GM04503 (cell line): ENCODE measurements at regions not wholly inside any gene's neighbourhood (a gene's known extent, or its start where the extent isn't known, plus 50 kb on each side); places are given as distances from the start of the nearest gene placed in this dataset.

Experiments
- DNase-seq: peaks from one replicate; pipeline ENCODE4 v3.0.0-alpha.2; 2012; ENCODE audit warnings: low read depth

DNA sequence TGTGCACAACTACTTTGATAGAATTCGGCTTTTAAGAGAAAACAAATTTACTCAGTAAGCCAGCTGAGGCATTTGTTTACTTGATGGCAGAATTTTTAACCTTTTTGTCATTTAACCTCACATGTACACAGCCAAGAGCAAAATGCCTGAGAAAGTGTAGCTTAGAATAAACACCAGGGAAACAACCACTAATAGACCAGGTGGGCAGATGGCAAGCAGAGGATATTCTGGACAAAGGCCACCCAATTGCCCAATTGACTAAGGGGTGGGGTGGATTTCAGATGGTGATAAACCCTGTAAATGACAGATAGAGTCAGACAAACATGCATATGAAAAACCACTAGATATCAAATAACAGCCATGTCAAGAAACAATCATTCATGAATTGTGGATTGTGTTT is 190.7 kb upstream of the FBXL4 start:
- DNase-seq = no peak

DNA sequence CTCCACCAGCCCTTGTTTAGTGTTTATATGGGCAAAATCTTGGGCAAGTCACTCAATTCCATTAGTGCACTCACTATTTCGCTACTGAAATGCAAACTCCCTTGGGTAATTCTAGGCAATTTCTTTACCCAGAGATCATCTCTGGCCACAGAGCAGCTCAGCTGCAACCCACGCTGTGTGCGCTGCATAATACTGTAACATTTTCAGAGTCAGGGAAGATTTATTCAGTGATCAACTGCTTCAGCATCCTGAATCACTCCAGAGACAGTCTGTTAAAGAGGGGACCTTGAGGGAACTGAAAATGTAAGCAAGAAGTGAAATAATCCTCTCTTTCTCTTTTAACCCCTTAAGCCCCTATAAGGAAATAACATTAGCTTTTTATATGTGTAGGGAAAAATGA is 189.6 kb upstream of the FBXL4 start:
- no peak for DNase-seq

- DNase-seq = no peak
Measured at GRCh38 chr6:99136488-99136887, 188.7 kb upstream of the FBXL4 start.

DNA sequence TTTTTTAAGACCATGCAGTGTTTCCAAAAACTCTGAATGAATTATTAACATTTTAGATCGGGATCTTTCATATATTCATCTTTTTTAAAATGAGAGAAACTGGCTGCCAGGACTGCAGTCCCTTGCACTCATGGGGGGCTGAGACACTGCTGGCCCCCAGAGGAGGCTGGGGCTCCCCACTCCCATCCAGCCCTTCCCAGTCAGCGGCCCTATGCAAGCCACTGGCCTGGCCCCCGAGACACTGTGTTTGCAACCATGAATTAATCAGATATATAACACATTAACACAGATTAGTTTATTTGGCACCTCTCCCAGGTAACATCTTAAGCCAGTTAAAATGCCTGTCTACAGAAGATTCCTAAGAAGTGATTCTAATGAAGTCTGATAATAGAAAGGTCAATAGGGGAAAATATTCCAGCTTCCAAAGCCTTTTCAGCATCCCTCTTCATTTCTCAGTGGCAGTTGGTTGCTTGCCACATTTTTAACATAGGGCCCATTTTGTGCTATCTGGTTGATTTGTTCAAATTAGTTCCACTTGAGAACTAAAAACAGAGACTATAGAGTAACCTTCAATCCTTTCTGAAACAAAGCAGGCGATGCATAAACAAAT is 184.4 kb upstream of the FBXL4 start:
- no peak for DNase-seq

- DNase-seq = no peak
Measured at GRCh38 chr6:99130897-99131873, 183.4 kb upstream of the FBXL4 start.

GRCh38 chr6:99129835-99130234 is 182.1 kb upstream of the FBXL4 start:
- DNase-seq = no peak

- DNase-seq = no peak
Measured at GRCh38 chr6:99121748-99122147, 174.0 kb upstream of the FBXL4 start.

DNA sequence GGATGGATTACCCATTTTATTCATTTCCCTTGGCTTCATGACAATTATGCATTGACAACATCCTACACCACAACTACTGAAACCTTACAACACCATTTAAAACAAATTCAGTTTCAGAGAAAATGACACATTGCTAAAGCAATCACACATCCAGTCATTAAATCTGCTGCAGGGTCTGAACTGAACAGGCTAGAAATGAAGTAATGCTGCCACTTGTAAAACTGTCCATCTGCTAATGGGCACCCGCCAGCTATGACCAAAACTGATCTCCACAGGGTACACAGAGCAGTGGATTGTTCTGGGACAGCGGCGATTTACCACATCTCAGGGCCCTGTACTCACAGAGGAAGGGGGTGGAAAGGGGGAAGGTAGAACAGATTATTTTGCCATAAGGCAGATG is 172.9 kb upstream of the FBXL4 start:
- DNase-seq = no peak

- DNase-seq = peak; percentile 13
Measured at GRCh38 chr6:99119109-99120031, 171.6 kb upstream of the FBXL4 start.

DNA sequence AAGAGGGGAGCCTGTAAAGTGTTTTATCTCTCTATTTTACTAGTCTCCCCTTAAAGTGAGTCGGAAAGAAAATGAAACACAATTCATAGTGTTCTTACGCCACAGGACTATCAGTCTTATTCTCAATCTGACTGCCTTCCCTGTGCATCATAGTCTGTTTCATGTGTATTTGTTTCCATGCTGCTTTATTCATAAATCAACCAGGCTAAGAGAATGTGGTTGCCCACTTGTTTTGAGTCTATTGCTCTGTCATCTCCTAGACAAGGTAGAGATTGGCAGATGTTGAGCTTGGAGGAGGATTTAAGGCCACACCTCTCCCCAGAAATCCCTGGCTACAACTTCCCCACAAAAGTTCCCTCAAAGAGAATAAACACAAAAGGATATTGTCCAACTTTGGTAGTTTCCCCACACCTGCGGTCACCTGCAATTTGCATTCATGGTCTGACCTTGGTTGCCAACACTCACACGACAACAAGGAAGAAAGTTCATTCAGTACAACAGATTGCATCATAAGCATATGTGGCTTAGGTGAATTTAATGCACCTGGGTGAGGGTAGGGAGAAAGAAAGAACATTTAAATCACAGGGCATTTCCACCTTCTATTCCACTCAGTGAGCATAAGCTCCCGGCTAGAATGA is 167.1 kb upstream of the FBXL4 start:
- no peak for DNase-seq

DNA sequence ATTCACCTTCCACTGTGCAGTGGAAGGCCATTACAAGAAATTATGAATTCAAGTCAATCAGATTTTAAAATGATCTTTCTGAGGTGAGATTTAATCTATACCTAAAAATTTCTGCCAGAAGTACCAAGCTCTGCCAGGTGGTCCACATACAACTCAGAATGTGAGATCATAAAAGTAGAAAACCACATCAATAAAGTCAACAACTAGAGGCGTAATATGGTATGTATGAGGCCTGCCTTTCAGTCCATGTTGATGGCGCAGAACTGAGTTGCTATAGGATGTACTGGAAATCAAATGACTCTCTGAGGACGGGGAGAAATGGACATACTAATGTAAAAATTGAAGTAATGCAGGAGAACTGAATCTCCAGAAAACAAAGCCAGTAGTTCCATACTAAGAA is 163.8 kb upstream of the FBXL4 start:
- no peak for DNase-seq

DNA sequence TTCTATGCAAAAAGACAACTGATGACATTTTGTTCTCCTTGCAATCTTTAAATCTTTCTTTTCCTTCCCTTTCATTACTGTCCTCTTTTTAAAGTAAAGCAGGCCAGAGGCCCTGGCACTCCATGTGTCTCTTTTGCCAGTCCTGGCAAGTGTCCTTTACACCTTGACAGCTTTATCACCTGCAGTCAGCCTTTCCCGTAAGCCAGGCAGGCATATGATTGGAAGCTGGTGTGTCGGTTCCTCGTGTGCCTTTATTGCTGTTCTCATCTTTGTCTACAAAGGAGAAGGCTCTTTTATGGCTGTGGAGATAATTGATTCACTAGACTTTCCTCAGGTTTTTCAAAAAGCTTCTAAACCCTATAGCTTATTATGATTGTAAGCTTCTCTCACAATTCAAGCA is 162.3 kb upstream of the FBXL4 start:
- DNase-seq = no peak

DNA sequence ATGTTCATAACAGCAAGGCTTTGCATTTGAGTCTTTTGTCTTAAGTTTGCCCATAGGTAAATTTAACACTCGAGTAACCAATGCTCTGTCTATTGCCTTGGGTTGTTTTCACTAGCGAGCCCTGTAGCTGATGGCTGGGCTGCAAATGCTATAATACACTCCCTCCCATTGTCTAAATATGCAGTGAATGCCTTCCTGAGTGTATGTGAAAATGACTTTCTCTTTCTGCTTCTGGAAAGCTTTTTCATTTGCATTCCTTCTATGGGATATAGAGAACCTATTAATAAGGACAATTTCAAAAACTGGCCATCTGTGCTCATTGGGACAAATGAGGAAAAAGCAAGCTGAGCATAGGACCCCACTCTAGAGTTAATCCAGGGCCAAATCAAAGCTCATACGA is 156.5 kb upstream of the FBXL4 start:
- DNase-seq = no peak

DNA sequence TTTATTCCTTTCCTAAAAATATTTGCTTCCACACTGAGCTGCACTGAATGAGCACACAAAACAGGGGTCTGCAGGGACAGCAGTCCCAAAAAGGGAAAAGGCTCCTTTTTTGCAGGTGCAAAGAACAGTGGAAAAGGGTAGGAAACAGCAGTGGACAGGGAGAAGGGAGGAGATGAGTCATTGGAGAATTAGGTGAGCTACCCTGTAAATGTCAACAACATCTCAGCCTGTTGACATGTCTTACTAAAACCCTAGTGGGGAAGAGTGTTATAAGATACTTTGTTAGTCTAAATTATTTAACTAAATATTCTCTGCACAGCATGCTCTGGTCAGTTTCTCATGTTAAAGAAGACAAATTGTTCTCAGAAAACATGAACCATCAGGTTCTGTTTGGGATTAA is 151.5 kb upstream of the FBXL4 start:
- no peak for DNase-seq

GRCh38 chr6:99096170-99096569 is 148.4 kb upstream of the FBXL4 start:
- DNase-seq = no peak

- DNase-seq = no peak
Measured at GRCh38 chr6:99093456-99094190, 145.9 kb upstream of the FBXL4 start.

DNA sequence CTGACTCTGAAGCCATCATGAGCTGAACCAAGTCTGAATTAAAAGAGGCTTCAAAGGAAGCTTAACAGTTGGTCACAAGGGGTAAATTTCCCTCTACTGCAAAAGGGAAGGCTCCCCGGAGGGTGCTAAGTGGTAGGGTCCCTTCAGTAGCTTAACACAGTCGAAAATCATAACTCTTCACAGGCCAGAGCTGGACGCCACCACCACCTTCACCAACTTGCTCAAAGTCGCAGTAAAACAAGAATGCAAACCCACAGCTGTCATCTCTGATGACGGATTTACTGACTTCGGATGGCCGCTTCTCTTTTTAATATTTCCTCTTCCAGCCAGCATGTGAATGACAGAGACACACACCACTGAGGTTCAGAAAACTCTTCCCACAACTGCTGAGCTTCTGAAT is 144.7 kb upstream of the FBXL4 start:
- DNase-seq = no peak

DNA sequence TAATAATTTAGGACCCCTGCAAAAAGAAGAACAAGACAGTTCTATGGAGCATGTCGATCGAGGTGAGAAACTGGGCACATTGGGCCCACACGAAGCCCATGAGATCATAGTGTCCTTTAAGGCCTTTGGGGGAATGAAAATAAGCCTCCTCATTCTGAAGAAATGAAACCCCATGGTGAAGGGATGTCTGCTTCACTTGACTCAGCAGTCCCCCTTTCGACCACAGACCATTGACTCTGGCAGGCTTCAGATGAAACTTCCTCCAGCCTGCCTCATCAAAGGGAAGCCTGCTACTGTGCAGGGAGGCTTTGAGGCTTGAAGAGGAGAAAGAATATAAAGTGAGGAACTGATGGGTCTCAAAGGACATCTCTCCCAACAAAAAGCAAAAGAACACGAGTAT is 144.2 kb upstream of the FBXL4 start:
- no peak for DNase-seq

- DNase-seq = no peak
Measured at GRCh38 chr6:99080191-99080590, 132.4 kb upstream of the FBXL4 start.

DNA sequence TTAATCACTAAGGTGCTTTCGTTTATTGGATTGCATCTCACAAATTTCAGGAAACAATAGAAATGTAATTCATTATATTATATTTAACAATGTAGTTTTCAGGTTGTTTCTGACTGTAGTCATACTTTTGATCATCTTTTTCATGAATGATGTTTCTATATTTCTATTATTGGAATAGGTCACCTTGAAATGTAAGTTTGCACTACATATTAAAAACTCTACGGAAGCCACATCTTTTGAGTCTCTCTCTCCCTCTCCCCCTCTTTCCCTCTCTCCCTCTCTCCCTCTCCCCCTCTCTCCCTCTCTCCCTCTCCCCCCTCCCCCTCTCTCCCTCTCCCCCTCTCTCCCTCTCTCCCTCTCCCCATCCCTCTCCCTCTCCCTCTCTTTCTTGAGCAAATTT is 131.3 kb upstream of the FBXL4 start:
- no peak for DNase-seq

GRCh38 chr6:99073223-99073622 is 125.5 kb upstream of the FBXL4 start:
- no peak for DNase-seq
